Natural killer cell treated with Interleukin-12 subunit alpha and Interleukin-12 subunit beta and Interleukin-15 and Interleukin-18, amount 100 ng/mL, for 72 hours (primary cell): ENCODE measurements at regions not wholly inside any gene's neighbourhood (a gene's known extent, or its start where the extent isn't known, plus 50 kb on each side); places are given as distances from the start of the nearest gene placed in this dataset.

Experiments used
- ATAC-seq, 2 donors: fragments of 150-1000 bp; cut with Tn5 transposase in 1 of 2; sonication (Bioruptor Pico), chemical (Tn5 transposase) in 1 of 2; 2 replicates each; pipeline ENCODE4 v1.10.0; 2021
- DNase-seq: peaks from one replicate; pipeline ENCODE4 v3.0.0; 2022; ENCODE audit warnings: low spot score
- H3K27ac Mint-ChIP-seq, 2 donors: 1 replicate in 1 of 2; 2 replicates in 1 of 2; pipeline ENCODE4 v1.8.0; 2022; ENCODE audit warnings: mixed read lengths in 2 of 2, mild to moderate bottlenecking in 1 of 2, moderate library complexity in 1 of 2
- H3K27me3 Mint-ChIP-seq, 2 donors: 1 replicate in 1 of 2; 2 replicates in 1 of 2; pipeline ENCODE4 v1.8.0; 2022; ENCODE audit warnings: mixed read lengths in 2 of 2
- H3K36me3 Mint-ChIP-seq: one replicate; pipeline ENCODE4 v1.8.0; 2022; ENCODE audit warnings: mixed read lengths
- H3K4me1 Mint-ChIP-seq, 2 donors: 1 replicate in 1 of 2; 2 replicates in 1 of 2; pipeline ENCODE4 v1.8.0; 2022; ENCODE audit warnings: low read depth in 2 of 2, mixed read lengths in 2 of 2, mild to moderate bottlenecking in 1 of 2
- H3K4me3 Mint-ChIP-seq: one replicate; pipeline ENCODE4 v1.8.0; 2022; ENCODE audit warnings: mixed read lengths
- H3K9me3 Mint-ChIP-seq: 2 replicates; pipeline ENCODE4 v1.8.0; 2022; ENCODE audit warnings: mixed read lengths

- Mint-ChIP-seq H3K27ac (no peak overlapping the region), H3K36me3 (no peaks in the 10 kb centered on the region), H3K27me3 (no peaks in the 10 kb centered on the region), H3K9me3 (peaks cover 24% of the 10 kb centered on the region), H3K4me3 (no peak overlapping the region), H3K4me1 (no peaks in the 10 kb centered on the region)
- DNase-seq (no peak), ATAC-seq (no peak)
Observed at GRCh38 chr16:60932600-60932999, 1103.6 kb downstream of the CDH8 start.

- ATAC-seq (no peak), DNase-seq (no peak)
- H3K27ac Mint-ChIP-seq, result no peak overlapping the region
- no peaks in the 10 kb centered on the region for H3K27me3 Mint-ChIP-seq
- no peaks in the 10 kb centered on the region for H3K4me1 Mint-ChIP-seq
- H3K36me3 Mint-ChIP-seq, result no peaks in the 10 kb centered on the region
- H3K9me3 Mint-ChIP-seq, result peaks cover 25% of the 10 kb centered on the region
- no peak overlapping the region for H3K4me3 Mint-ChIP-seq
Observed at GRCh38 chr16:60930291-60930690, 1105.9 kb downstream of the CDH8 start.

GRCh38 chr16:60922920-60923319 lies 1113.3 kb downstream of the CDH8 start:
- DNase-seq (no peak), ATAC-seq (no peak)
- no peaks in the 10 kb centered on the region for H3K4me1 Mint-ChIP-seq
- no peak overlapping the region for H3K27ac Mint-ChIP-seq
- H3K9me3 Mint-ChIP-seq, result peaks cover 18% of the 10 kb centered on the region
- no peaks in the 10 kb centered on the region for H3K36me3 Mint-ChIP-seq
- H3K27me3 Mint-ChIP-seq, result no peaks in the 10 kb centered on the region
- no peak overlapping the region for H3K4me3 Mint-ChIP-seq

- Mint-ChIP-seq H3K4me1 (no peaks in the 10 kb centered on the region), H3K36me3 (peaks cover 3% of the 10 kb centered on the region), H3K9me3 (peaks cover 10% of the 10 kb centered on the region), H3K27me3 (no peaks in the 10 kb centered on the region), H3K27ac (no peak overlapping the region), H3K4me3 (no peak overlapping the region)
- no peak for DNase-seq
- no peak for ATAC-seq
Observed at GRCh38 chr16:60914334-60914733, 1121.9 kb downstream of the CDH8 start.

- Mint-ChIP-seq H3K9me3 (peaks cover 7% of the 10 kb centered on the region), H3K27ac (no peak overlapping the region), H3K36me3 (peaks cover 4% of the 10 kb centered on the region), H3K27me3 (no peaks in the 10 kb centered on the region), H3K4me1 (no peaks in the 10 kb centered on the region), H3K4me3 (no peak overlapping the region)
- no peak for ATAC-seq
- DNase-seq, result no peak
Observed at GRCh38 chr16:60907645-60908044, 1128.6 kb downstream of the CDH8 start.

- Mint-ChIP-seq H3K27me3 (no peaks in the 10 kb centered on the region), H3K4me3 (no peak overlapping the region), H3K4me1 (no peaks in the 10 kb centered on the region), H3K27ac (no peak overlapping the region), H3K9me3 (peaks cover 7% of the 10 kb centered on the region), H3K36me3 (peaks cover 4% of the 10 kb centered on the region)
- no peak for DNase-seq
- ATAC-seq, result no peak
Observed at GRCh38 chr16:60905811-60906210, 1130.4 kb downstream of the CDH8 start.

- no peaks in the 10 kb centered on the region for H3K27me3 Mint-ChIP-seq
- ATAC-seq (no peak), DNase-seq (no peak)
- no peak overlapping the region for H3K27ac Mint-ChIP-seq
- H3K36me3 Mint-ChIP-seq, result no peaks in the 10 kb centered on the region
- peaks cover 9% of the 10 kb centered on the region for H3K9me3 Mint-ChIP-seq
- no peak overlapping the region for H3K4me3 Mint-ChIP-seq
- no peaks in the 10 kb centered on the region for H3K4me1 Mint-ChIP-seq
Observed at GRCh38 chr16:60902114-60902513, 1134.1 kb downstream of the CDH8 start.

- Mint-ChIP-seq H3K36me3 (no peaks in the 10 kb centered on the region), H3K4me3 (no peak overlapping the region), H3K27ac (no peak overlapping the region), H3K9me3 (peaks cover 7% of the 10 kb centered on the region), H3K27me3 (no peaks in the 10 kb centered on the region), H3K4me1 (no peaks in the 10 kb centered on the region)
- ATAC-seq, result no peak
- no peak for DNase-seq
Observed at GRCh38 chr16:60882816-60883215, 1153.4 kb downstream of the CDH8 start.

GRCh38 chr16:60852635-60853034 lies 1183.6 kb downstream of the CDH8 start:
- no peaks in the 10 kb centered on the region for H3K36me3 Mint-ChIP-seq
- DNase-seq (no peak), ATAC-seq (no peak)
- no peak overlapping the region for H3K27ac Mint-ChIP-seq
- H3K9me3 Mint-ChIP-seq, result peaks cover 11% of the 10 kb centered on the region
- no peaks in the 10 kb centered on the region for H3K4me1 Mint-ChIP-seq
- H3K27me3 Mint-ChIP-seq, result no peaks in the 10 kb centered on the region
- H3K4me3 Mint-ChIP-seq, result no peak overlapping the region

- Mint-ChIP-seq H3K27me3 (no peaks in the 10 kb centered on the region), H3K4me1 (no peaks in the 10 kb centered on the region), H3K4me3 (no peak overlapping the region), H3K36me3 (no peaks in the 10 kb centered on the region), H3K9me3 (peaks cover 19% of the 10 kb centered on the region), H3K27ac (no peak overlapping the region)
- ATAC-seq, result no peak
- DNase-seq, result no peak
Observed at GRCh38 chr16:60821661-60822060, 1214.6 kb downstream of the CDH8 start.

- Mint-ChIP-seq H3K36me3 (no peaks in the 10 kb centered on the region), H3K9me3 (peaks cover 24% of the 10 kb centered on the region), H3K27ac (no peak overlapping the region), H3K4me1 (no peaks in the 10 kb centered on the region), H3K4me3 (no peak overlapping the region), H3K27me3 (no peaks in the 10 kb centered on the region)
- DNase-seq (no peak), ATAC-seq (no peak)
Observed at GRCh38 chr16:60820361-60820760, 1215.9 kb downstream of the CDH8 start.

- no peaks in the 10 kb centered on the region for H3K4me1 Mint-ChIP-seq
- H3K27ac Mint-ChIP-seq, result no peak overlapping the region
- DNase-seq, result no peak
- ATAC-seq, result no peak
- H3K27me3 Mint-ChIP-seq, result no peaks in the 10 kb centered on the region
- H3K36me3 Mint-ChIP-seq, result no peaks in the 10 kb centered on the region
- H3K4me3 Mint-ChIP-seq, result no peak overlapping the region
- peaks cover 19% of the 10 kb centered on the region for H3K9me3 Mint-ChIP-seq
Observed at GRCh38 chr16:60818465-60818864, 1217.8 kb downstream of the CDH8 start.

- Mint-ChIP-seq H3K4me1 (no peaks in the 10 kb centered on the region), H3K9me3 (peaks cover 18% of the 10 kb centered on the region), H3K27ac (no peak overlapping the region), H3K36me3 (no peaks in the 10 kb centered on the region), H3K27me3 (no peaks in the 10 kb centered on the region), H3K4me3 (no peak overlapping the region)
- DNase-seq (no peak), ATAC-seq (no peak)
Observed at GRCh38 chr16:60816461-60816860, 1219.8 kb downstream of the CDH8 start.

- Mint-ChIP-seq H3K9me3 (peaks cover 15% of the 10 kb centered on the region), H3K4me3 (no peak overlapping the region), H3K27ac (no peak overlapping the region), H3K4me1 (no peaks in the 10 kb centered on the region), H3K36me3 (no peaks in the 10 kb centered on the region), H3K27me3 (no peaks in the 10 kb centered on the region)
- ATAC-seq (no peak), DNase-seq (no peak)
Observed at GRCh38 chr16:60815865-60816264, 1220.4 kb downstream of the CDH8 start.

GRCh38 chr16:60815033-60815432 lies 1221.2 kb downstream of the CDH8 start:
- DNase-seq (no peak), ATAC-seq (no peak)
- Mint-ChIP-seq H3K9me3 (peaks cover 15% of the 10 kb centered on the region), H3K36me3 (no peaks in the 10 kb centered on the region), H3K4me1 (no peaks in the 10 kb centered on the region), H3K4me3 (no peak overlapping the region), H3K27ac (no peak overlapping the region), H3K27me3 (no peaks in the 10 kb centered on the region)
